GM21447 (cell line): ENCODE measurements at regions not wholly inside any gene's neighbourhood (a gene's known extent, or its start where the extent isn't known, plus 50 kb on each side); places are given as distances from the start of the nearest gene placed in this dataset.

ENCODE experiments used
- ATAC-seq: cut with Tn5 transposase; IDR thresholded peaks from one replicate; pipeline ENCODE4 v1.9.1; 2021; ENCODE audit not compliant: unreplicated experiment

GRCh38 chr4:146998157-146998556, 52.5 kb upstream of the TTC29 start:
- ATAC-seq, result no peak

DNA sequence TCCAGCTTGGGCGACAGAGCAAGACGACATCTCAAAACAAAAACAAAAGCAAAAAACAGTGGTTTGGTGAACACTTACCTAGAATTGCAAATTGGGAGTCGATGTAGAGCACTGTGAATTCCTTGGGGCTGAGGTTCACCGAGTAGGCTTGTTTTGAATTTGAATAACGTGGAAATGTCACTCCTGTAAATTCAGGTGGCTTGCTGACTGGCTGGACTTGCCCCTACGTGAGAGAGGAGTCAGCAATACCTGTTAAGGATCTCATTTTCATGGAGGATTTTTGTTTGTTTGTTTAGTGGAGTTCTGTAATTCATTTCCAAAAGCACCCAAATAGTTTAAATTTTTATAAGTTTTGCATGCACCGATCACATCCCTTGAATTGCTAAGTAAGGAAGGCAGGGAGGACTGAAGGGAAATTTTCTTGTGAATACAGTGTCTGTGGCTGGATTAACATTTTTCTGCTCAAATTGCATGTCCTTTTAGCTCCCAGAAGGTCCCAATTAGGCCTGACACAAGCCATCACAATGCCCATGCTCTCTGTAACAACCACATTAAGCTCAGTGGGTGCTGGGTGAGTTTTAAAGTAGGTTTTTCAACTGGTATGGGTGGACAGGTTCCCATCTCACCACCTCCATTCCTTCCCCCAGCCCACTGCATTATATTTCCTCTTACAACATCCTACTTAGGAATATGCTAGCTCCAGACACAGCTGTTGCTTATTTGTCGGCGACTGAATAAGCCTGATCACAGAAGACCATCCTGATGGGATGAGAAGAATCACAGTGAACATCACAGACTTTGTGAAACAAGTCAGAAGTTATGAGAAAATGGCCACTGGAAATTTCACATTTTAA, 58.5 kb upstream of the TTC29 start:
- ATAC-seq, result no peak

GRCh38 chr4:147006229-147006628, 60.6 kb upstream of the TTC29 start:
- no peak for ATAC-seq

- no peak for ATAC-seq
Measured at GRCh38 chr4:147009875-147010274, 64.2 kb upstream of the TTC29 start.

- no peak for ATAC-seq
Measured at GRCh38 chr4:147011411-147011810, 65.7 kb upstream of the TTC29 start.

DNA sequence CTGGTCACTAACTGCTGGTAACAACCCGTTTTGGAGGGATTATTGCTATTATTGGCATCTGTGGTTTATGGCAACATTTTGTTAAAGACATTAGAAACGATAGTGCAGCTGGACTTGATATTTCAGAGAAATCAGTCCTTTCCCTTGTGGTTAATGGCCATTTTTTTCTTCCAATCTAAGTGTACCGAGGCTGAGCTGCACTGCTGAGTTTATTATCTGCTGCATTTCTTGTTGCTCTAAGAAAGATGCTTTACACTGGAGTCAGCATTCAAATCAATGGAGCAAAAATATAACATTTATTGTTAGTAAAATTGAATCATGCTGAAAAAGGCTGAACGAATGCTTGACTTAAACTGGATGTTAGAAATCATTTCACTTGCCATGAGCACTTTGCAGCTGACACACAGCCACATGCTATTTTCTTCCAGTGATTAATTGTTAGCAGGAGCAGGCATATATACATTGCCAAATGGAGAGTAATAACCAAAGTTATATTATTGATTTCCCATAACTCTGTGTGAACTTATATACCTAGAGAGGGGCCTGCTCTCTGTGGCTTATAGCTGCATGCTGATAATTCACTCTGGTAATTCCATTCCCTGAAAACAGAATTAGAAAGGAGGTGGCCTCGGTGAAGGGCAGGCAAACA, 66.5 kb upstream of the TTC29 start:
- no peak for ATAC-seq

DNA sequence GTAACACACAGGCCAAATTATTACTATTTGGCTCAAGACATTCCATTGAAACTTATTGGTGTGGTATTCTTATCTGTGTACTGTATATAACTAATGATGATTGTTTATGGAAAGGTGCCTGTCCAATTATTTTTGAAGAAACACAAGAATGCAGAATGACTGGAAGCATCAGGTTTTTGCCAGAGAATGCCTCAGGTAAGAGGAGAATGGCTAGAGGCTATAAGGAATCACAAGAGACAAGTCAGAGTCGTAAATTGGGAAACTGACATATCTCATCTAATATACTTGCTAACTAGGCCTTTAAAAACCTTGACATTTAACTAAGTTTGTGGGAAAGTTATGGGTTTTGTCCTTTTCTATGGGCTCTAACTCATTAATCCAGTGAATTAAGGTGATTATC, 69.3 kb upstream of the TTC29 start:
- no peak for ATAC-seq

- no peak for ATAC-seq
Measured at GRCh38 chr4:147015491-147015890, 69.8 kb upstream of the TTC29 start.

GRCh38 chr4:147017081-147017480, 71.4 kb upstream of the TTC29 start:
- no peak for ATAC-seq

DNA sequence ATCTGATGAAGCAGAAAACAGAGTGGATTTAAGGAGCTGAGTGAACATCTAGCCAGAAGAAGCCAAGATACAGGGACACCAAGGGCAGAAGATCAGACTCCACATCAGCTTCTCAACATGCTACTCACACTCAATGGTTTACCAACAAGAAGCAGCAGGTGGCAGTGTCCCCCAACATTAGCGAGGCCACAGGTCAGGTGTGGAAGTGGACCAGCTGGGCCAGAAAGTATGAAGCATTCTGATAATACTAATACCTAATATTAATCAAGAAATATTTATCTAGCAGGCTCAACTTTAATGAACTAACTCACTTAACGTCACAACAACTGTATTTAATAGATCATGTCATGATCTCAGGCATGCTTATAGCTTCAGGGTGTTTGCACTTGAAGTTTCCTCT, 73.4 kb upstream of the TTC29 start:
- no peak for ATAC-seq

DNA sequence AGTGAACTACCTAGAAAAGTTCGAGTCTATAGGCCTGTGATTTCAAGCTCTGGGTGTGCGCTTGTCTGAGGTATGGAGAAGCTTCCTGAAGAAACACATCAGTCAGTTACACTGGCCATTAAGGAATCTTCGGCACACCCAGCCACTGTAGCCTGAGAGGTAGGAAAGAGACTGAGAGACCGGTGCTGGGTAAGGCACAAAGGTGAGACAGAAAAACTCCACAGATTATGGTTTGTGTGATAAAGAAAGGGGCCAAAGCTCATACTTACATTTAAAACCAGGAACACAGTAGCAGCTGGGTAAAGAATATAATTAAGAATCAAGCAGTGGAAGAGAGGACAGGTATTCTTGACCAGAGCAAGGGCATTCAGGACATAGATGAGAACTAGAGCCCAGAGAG, 74.8 kb upstream of the TTC29 start:
- ATAC-seq, result no peak

- ATAC-seq, result no peak
Measured at GRCh38 chr4:147025042-147025441, 79.4 kb upstream of the TTC29 start.

DNA sequence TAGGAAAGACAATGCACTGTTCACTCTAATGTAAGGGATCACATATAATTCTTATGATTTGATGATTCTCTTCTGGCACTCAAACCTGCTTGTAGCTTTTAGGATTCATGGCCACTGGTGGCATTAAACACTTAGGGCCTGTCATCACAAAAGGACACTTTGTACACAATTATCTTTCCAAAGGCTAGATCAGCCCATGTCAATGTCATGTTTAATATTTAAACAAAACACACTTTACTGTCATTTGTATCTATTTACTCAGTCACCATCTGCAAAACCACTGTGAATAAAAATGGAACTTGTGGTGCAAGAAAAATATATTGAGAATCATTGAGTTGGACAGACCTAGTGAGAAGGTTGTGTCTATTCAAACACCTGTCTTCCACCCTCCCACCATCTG, 83.6 kb upstream of the TTC29 start:
- no peak for ATAC-seq

- no peak for ATAC-seq
Measured at GRCh38 chr4:147034372-147034771, 88.7 kb upstream of the TTC29 start.

GRCh38 chr4:147037069-147037468, 91.4 kb upstream of the TTC29 start:
- no peak for ATAC-seq

GRCh38 chr4:147039976-147040575, 94.4 kb upstream of the TTC29 start:
- no peak for ATAC-seq

- ATAC-seq, result no peak
Measured at GRCh38 chr4:147040874-147041273, 95.2 kb upstream of the TTC29 start.

DNA sequence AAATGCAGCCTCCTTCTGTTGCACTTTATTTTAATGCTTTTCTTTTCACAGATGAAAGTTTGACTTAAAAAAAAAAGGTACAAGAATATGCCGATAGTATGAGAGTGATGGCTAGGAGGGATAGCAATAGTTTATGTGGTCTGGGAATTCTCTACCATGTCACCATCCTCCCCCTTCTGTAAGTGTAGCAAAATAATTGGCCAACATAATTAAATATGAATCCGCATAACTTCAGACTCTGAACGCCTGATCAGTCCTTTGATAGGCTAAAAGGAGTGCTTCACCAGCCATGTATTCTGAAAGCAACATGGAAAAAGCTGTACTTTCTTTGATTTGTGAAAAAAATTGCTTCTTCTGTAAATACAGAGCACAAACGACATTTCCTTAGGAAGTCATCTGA, 95.7 kb upstream of the TTC29 start:
- ATAC-seq, result no peak

GRCh38 chr4:147042046-147042445, 96.4 kb upstream of the TTC29 start:
- no peak for ATAC-seq

DNA sequence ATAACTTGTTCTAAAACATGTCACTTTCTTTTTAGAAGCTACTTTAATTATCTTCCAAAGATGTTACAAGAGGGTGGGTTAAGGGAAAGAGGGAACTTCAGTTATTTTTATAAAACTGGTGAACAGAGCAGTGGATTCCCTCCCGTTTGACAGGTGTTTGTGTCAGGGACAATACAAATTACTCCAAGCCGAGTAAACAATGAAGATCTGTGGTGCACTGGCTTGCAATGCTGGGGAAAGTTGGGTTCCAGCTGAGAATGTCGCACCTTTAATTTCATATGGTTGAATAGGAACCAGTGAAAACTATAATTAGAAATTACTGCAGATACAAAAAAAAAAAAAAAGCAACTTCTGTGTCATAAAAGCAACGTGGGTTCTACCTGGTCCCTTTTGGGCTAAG, 98.6 kb upstream of the TTC29 start:
- ATAC-seq, result no peak

DNA sequence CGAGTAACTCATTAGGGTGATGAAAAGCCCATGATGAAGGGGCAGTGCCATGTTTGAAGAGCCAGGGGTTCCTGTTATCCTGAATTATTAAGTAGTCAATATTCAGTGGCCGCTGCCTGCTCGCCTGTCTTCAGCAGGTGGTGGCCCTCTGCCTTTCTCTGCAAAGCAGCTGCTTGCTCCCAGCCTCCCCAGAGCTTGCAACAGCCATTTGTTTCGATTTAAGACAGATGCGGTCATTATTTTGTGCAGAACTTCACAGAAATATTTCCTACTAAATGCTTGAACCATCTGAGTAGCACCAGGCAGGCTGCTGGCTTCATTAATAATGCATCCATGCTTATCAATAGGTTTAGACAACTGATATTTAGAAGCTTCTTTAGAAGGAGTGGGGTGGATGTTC, 104.3 kb upstream of the TTC29 start:
- ATAC-seq, result no peak

DNA sequence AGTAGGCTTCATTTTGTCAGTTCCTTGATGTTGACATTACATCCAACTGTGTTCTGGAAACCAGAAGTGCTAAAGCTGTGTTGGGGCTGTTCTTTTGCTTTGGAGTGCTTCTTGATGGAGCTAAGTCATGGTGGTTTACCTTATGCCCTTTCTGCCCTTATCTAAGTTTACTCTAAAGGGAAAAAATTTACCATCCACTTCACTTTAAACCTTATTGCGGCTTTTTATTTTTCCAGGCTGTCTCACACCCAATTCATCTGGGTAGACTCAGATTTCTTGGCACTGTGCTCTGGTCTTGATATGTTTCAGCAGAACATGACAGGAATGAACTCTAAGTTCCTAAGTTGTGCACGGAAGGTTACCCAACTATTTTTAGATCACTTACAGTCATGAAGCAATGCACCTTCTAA, 104.7 kb upstream of the TTC29 start:
- ATAC-seq, result no peak
